ENCODE measurements at regions not wholly inside any gene's neighbourhood (a gene's known extent, or its start where the extent isn't known, plus 50 kb on each side); places are given as distances from the start of the nearest gene placed in this dataset.

- DNase-seq = no peak
Observed at GRCh38 chr2:48145845-48146452, 168.5 kb upstream of the FOXN2 start.

- DNase-seq = no peak
Observed at GRCh38 chr2:48146552-48146951, 167.9 kb upstream of the FOXN2 start.

GRCh38 chr2:48147719-48148118 lies 166.8 kb upstream of the FOXN2 start:
- DNase-seq = no peak

GRCh38 chr2:48148841-48149430 lies 165.5 kb upstream of the FOXN2 start:
- no peak for DNase-seq

GRCh38 chr2:48157150-48157549 lies 157.3 kb upstream of the FOXN2 start:
- DNase-seq = no peak

- DNase-seq = no peak
Observed at GRCh38 chr2:48161628-48162027, 152.9 kb upstream of the FOXN2 start.

- no peak for DNase-seq
Observed at GRCh38 chr2:48162742-48163141, 151.7 kb upstream of the FOXN2 start.

- no peak for DNase-seq
Observed at GRCh38 chr2:48165070-48165753, 149.3 kb upstream of the FOXN2 start.

- no peak for DNase-seq
Observed at GRCh38 chr2:48169141-48169592, 145.3 kb upstream of the FOXN2 start.

- no peak for DNase-seq
Observed at GRCh38 chr2:48170281-48170680, 144.2 kb upstream of the FOXN2 start.

- no peak for DNase-seq
Observed at GRCh38 chr2:48173141-48173540, 141.3 kb upstream of the FOXN2 start.

- DNase-seq = no peak
Observed at GRCh38 chr2:48174503-48174902, 140.0 kb upstream of the FOXN2 start.

GRCh38 chr2:48175254-48175653 lies 139.2 kb upstream of the FOXN2 start:
- no peak for DNase-seq

- DNase-seq = no peak
Observed at GRCh38 chr2:48175656-48176055, 138.8 kb upstream of the FOXN2 start.

- DNase-seq = no peak
Observed at GRCh38 chr2:48176876-48177275, 137.6 kb upstream of the FOXN2 start.

- no peak for DNase-seq
Observed at GRCh38 chr2:48178611-48179010, 135.9 kb upstream of the FOXN2 start.

GRCh38 chr2:48180557-48180956 lies 133.9 kb upstream of the FOXN2 start:
- no peak for DNase-seq

GRCh38 chr2:48183276-48183675 lies 131.2 kb upstream of the FOXN2 start:
- no peak for DNase-seq

GRCh38 chr2:48183991-48184390 lies 130.5 kb upstream of the FOXN2 start:
- DNase-seq = no peak

GRCh38 chr2:48187503-48187902 lies 127.0 kb upstream of the FOXN2 start:
- no peak for DNase-seq

GRCh38 chr2:48189552-48190228 lies 124.8 kb upstream of the FOXN2 start:
- no peak for DNase-seq

- DNase-seq = no peak
Observed at GRCh38 chr2:48190230-48190629, 124.3 kb upstream of the FOXN2 start.

GRCh38 chr2:48194641-48195040 lies 119.8 kb upstream of the FOXN2 start:
- DNase-seq = no peak

- no peak for DNase-seq
Observed at GRCh38 chr2:48195169-48195568, 119.3 kb upstream of the FOXN2 start.

All from activated effector memory CD4-positive, alpha-beta T cell treated with anti-CD3 and anti-CD28 coated beads, Interleukin-2, amount 50 U/mL, for 16 hours (primary cell).